Activated T-cell treated with anti-CD3 and anti-CD28 coated beads, Interleukin-2, amount 50 U/mL, for 48 hours (primary cell): ENCODE measurements at regions not wholly inside any gene's neighbourhood (a gene's known extent, or its start where the extent isn't known, plus 50 kb on each side); places are given as distances from the start of the nearest gene placed in this dataset.
"Not testable (repeated sequence)": the region's sequence is repeated elsewhere in the genome, so short reads cannot be mapped to it uniquely, and the experiment has no call there.

Experiments used
- DNase-seq, 2 experiments: peaks; one replicate each; pipeline ENCODE4 v3.0.0-alpha.2; 2020

GRCh38 chr12:47340411-47341015 is 260.8 kb upstream of the AMIGO2 start:
- DNase-seq, result no peak

GRCh38 chr12:47337581-47337980 is 257.8 kb upstream of the AMIGO2 start:
- DNase-seq, result no peak

- not testable (repeated sequence) for DNase-seq
These were observed 253.6 kb upstream of the AMIGO2 start for GRCh38 chr12:47333271-47333858.

GRCh38 chr12:47328831-47329545 is 249.2 kb upstream of the AMIGO2 start:
- no peak for DNase-seq

DNA sequence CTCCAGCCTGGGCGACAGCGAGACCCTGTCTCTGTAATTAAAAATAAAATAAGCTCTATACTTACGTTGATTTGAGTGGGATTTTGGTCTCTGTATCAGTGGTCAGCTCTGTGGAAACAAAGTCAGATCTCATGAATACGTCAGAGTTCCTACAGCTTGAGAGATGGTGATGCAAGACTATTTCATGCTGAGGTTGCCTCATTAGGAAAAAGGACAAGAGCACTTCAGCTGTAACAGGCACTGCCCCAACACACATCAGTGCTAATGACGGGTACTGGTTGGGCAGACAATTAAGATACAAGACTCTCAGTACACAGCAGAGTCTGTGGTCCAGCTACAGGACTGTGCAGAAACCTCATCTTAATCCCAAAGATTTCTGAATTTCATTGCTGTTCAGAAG is 246.4 kb upstream of the AMIGO2 start:
- no peak for DNase-seq

DNA sequence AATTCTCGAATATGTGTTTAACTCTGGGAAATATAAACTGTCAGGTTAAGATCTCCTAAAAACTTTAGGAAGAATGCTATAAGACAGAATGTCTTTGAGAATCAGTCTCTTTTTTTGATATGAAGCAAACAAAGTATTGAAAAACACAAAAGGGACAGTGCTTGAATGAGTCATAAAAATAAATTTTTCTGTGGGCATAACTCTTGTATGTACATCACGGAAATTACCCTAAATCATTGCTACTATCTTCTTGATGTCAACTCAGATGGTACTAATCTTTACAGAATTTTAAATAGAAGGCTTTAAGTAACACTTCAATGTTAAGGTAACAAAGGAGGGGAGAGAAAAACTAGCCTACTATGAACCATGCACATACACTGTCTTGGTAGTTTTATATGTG is 244.0 kb upstream of the AMIGO2 start:
- no peak for DNase-seq

GRCh38 chr12:47321436-47321835 is 241.7 kb upstream of the AMIGO2 start:
- DNase-seq, result no peak

DNA sequence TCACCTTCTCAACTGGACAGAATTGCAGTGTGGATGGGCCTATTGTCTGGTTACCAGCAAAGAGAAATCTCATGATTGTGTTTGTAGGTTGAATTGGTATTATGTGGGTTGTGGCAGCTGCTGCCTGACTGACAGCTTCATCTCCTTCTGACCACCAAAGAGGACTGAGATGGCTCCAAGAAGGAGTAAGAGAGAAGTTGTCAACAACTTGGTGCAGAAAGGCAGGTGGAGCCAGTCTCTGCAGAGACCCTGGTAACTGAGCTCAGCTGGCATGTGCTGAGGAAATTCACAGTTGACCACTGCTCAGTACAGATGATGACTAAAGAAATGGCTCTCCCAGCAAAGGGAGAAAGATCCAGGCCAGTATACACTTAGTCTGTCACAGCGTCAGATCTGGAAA is 240.0 kb upstream of the AMIGO2 start:
- DNase-seq, result no peak

DNA sequence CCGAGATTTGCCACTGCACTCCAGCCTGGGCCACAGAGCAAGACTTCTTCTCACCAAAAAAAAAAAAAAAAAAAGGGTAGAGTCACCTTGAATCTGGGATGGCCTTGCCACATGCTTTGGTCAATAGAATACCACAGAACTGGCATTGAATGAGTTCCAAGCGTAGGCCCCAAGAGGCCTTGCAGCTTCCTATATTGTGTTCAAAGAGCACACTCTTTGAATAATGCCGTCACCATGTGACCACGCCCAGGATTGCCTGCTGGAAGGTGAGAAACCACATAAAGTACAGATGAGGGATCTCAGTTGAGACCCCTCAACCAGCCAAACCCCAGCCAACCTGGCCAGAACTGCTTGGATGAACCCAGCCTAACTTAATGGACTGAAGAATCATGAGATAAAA is 239.2 kb upstream of the AMIGO2 start:
- DNase-seq, result no peak

- no peak for DNase-seq
These were observed 237.6 kb upstream of the AMIGO2 start for GRCh38 chr12:47317175-47317915.

- no peak for DNase-seq
These were observed 236.9 kb upstream of the AMIGO2 start for GRCh38 chr12:47316609-47317049.

DNA sequence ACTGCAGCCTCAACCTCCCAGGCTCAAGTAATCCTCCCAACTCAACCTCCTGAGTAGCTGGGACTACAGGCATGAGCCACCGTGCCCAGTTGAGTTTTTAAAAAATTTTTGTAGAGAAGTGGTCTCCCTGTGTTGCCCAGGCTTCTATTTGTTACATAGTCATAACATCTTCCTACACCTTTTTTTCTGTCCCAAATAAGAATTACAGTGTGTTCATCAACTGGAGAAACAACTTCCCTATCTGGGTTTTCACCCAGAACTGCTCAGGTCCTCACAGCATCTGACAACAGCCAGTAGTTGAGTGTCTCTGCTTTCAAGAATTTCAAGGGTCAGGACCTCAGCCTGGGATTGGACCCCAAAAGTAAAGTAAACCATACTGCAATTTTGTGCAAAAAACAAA is 235.2 kb upstream of the AMIGO2 start:
- no peak for DNase-seq

DNA sequence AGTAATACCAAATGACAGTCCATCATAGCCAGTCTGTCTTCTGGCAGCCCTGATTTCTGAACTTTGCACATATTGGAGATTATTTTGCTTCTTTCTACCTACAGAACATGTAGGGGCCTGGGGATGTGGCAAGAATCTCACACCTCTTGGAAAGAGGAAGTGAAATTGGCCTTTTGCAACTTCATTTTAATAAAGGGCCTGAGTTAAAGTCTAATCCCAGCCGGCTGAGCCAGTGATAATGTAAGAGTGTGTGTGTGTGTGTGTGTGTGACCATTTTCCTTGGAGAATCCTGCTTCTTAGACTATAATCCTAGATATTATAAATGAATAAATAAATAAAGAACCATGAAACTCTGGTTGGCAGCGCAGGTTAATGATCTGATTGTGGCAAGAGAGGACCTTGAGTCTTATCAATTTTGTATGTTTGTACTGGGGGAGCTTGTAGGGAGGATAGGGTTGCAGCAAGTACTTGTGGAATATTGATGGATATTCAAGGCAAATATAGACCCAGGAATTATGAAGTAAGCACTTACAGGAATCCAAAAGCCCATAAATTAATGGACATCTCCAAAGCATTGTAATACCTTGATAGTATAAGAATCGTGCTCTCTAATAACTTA is 233.2 kb upstream of the AMIGO2 start:
- no peak for DNase-seq

DNA sequence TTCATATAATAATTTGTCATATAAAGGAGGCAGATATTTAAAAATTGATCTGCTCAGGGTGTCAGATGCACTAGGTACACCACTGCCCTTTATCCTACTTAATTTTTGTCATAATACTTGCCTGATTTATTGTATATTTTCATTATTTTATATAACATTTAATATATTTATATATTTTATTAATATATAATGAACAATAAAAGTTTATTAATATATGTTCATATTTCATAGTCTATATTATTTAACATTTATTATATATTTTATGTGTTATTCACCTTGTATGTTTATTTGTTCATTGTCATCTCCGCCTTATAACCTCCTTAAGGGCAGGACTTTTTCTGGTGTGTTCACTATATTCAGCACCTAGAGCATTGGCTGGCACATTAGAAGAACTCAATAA is 232.4 kb upstream of the AMIGO2 start:
- no peak for DNase-seq

DNA sequence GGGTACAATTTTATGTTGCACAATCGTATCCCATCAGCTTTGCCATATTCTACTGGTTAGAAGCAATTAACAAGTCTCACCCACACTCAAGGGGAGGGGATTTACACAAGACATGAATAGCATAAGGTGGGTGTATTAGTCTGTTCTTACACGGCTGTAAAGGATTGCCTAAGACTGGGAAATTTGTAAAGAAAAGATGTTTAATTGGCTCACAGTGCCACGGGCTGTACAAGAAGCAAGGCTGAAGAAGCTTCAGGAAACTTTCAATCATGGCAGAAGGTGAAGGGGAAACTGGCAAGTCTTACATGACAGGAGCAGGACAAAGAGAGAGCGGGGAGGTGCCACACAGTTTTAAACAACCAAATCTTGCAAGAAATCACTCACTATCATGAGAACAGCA is 231.8 kb upstream of the AMIGO2 start:
- no peak for DNase-seq

GRCh38 chr12:47311010-47311409 is 231.3 kb upstream of the AMIGO2 start:
- DNase-seq, result no peak

GRCh38 chr12:47308672-47309071 is 228.9 kb upstream of the AMIGO2 start:
- no peak for DNase-seq

DNA sequence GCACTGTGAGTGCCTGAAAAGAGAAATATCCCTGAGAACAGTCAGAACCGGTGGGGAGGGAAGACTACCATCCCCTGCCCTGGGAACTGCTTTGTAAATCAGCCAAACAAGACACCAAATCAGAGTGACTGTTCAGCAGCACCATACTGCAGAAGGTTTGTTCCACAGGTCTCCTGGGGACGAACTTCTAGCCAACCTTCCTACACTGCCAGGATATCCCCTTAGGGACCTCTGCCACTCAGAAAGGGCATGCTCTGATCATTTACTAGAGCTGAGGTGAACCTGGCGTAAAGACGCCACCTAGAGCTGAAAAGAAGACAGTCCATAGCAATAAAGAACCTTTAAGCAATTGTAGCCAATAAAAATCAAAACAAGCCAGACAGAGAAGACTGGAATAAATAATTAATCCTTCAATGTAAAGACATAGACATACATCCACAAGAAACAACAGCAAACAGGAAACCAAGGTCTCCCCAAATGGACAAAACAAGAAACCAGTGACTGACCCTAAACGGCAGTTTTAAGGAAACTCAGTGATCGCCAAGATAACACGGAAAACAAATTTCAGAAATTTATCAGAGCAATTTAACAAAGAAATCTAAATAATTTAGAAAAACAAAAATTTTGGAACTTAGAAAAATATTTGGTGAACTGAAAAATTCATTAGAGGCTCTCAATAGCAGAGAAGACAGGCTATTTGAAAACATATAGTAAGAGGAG is 228.1 kb upstream of the AMIGO2 start:
- peak; percentile 60 to 64 for DNase-seq

DNA sequence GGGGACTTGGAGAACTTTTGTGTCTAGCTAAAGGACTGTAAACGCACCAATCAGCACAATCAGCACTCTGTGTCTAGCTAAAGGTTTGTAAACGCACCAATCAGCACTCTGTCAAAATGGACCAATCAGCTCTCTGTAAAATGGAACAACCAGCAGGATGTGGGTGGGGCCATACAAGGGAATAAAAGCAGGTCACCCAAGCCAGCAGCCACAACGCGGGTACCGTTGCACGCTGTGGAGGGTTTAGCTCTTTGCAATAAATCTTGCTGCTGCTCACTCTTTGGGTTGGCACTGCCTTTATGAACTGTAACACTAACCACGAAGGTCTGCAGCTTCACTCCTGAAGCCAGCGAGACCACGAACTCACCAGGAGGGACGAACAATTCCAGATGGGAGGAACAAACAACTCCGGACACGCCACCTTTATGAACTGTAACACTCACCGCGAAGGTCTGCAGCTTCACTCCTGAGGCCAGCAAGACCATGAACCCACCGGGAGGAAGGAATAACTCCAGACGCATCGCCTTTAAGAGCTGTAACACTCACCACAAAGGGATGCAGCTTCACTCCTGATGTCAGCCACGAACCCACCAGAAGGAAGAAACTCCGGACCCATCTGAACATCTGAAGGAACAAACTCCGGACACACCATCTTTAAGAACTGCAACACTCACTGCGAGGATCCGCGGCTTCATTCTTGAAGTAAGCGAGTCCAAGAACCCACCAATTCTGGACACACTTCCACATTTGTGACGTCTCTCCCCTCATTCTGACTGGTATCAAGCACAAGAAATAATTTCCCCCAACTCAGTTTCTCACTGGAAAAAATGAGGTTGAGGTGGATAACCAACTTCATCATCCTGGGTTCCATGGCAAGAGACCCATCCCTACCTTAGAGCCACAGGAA is 227.3 kb upstream of the AMIGO2 start:
- peak; percentile 76 to 79 for DNase-seq

DNA sequence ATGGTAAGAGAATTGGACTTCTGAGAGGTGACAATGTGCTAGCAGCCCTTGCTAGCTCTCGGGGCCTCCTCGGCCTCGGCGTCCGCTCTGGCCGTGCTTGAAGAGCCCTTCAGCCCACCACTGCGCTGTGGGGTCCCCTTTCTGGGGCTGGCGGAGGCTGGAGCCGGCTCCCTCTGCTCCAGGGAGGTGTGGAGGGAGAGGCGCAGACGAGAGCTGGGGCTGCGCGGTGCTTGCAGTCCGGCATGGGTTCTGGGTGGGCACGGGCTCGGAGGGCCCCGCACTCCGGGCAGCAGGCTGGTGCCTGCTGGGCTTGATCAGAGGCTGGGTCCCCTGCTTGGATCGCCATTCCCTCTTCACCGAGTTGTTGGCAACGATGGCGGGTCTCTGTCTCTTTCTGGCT is 226.4 kb upstream of the AMIGO2 start:
- no peak for DNase-seq

GRCh38 chr12:47305464-47305863 is 225.7 kb upstream of the AMIGO2 start:
- no peak for DNase-seq
